ENCODE measurements at regions not wholly inside any gene's neighbourhood (a gene's known extent, or its start where the extent isn't known, plus 50 kb on each side); places are given as distances from the start of the nearest gene placed in this dataset.

DNA sequence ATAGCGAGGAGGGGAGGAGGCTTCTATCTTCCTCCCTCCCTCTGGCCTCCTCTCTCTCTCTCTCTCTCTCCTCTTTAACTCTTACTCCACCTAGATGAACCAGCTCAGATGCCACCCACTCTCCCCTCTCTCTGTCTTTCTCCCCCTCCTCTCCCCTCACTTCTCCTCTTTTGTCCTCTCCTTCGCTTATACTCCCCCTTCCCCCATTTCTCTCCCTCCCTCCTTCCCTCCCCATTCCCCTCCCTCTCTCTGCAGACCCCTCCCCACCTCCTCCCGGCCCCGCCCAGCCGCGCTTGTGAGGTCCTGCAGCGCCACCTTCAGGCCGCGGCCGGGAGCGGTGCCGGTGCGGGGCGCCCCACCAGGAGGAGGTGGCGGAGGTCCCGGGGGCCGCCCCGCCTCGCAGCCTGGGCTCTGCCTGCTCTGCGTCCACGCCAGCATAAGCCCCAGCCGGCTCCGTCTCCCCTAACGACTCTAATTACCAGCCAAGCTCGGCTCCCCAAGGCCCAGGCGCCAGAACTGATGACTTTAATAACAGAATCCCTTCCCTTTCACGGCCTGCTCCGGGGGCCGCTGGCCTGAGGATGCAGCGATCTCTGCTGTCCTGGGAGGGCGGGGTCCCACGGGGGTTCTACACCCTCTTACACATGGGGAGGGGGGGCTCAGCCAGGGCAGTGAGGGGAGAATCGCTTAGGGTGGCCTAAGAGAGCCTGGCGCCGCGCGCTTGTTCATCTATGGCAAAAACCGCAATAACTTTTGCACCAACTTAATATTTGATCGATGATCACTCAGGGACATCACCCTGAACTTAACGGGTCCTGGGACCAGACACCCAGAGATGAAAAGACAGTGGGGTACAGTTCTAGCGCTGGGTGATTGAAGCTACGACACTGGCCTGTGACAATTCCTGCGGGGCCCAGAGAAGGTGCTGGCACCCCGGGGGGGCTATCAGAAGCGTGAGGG, 637.3 kb downstream of the MATN1 start:
- TF ChIP-seq, protein P1, sequence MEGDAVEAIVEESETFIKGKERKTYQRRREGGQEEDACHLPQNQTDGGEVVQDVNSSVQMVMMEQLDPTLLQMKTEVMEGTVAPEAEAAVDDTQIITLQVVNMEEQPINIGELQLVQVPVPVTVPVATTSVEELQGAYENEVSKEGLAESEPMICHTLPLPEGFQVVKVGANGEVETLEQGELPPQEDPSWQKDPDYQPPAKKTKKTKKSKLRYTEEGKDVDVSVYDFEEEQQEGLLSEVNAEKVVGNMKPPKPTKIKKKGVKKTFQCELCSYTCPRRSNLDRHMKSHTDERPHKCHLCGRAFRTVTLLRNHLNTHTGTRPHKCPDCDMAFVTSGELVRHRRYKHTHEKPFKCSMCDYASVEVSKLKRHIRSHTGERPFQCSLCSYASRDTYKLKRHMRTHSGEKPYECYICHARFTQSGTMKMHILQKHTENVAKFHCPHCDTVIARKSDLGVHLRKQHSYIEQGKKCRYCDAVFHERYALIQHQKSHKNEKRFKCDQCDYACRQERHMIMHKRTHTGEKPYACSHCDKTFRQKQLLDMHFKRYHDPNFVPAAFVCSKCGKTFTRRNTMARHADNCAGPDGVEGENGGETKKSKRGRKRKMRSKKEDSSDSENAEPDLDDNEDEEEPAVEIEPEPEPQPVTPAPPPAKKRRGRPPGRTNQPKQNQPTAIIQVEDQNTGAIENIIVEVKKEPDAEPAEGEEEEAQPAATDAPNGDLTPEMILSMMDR (conservative IDR thresholded peaks at IDR 0.05; ENCODE audit: low read length): no peak; the same call in 1 of the 2 replicates
- no peak for TF ChIP-seq EZH2phosphoT487 (IDR thresholded peaks at IDR 0.05; ENCODE audit: borderline replicate concordance)
